NT2/D1 (cell line): ENCODE measurements at regions not wholly inside any gene's neighbourhood (a gene's known extent, or its start where the extent isn't known, plus 50 kb on each side); places are given as distances from the start of the nearest gene placed in this dataset.

Experiments used
- DNase-seq: peaks from one replicate; pipeline ENCODE4 v3.0.0-alpha.2; 2011; ENCODE audit warnings: low read depth, low spot score
- H3K27me3 ChIP-seq: 2 replicates; pipeline ENCODE4 v1.6.0; 2011; ENCODE audit warnings: mild to moderate bottlenecking; ENCODE audit not compliant: insufficient read length, insufficient read depth
- H3K36me3 ChIP-seq: 2 replicates; pipeline ENCODE4 v1.6.1; 2011; ENCODE audit warnings: mild to moderate bottlenecking, low read length, mixed read lengths; ENCODE audit not compliant: insufficient read depth, insufficient read length
- H3K4me1 ChIP-seq: 2 replicates; pipeline ENCODE4 v1.5.1; 2011; ENCODE audit not compliant: insufficient read depth, insufficient read length
- H3K4me3 ChIP-seq: 2 replicates; pipeline ENCODE4 v1.5.1; 2011; ENCODE audit warnings: low read depth; ENCODE audit not compliant: insufficient read length
- H3K9ac ChIP-seq: 2 replicates; pipeline ENCODE4 v1.6.0; 2011; ENCODE audit warnings: low read depth; ENCODE audit not compliant: insufficient read length
- H3K9me3 ChIP-seq: 2 replicates; pipeline ENCODE4 v1.5.1; 2011; ENCODE audit warnings: mild to moderate bottlenecking, low read length; ENCODE audit not compliant: insufficient read depth
- SUZ12 ChIP-seq: IDR thresholded peaks from 2 replicates; pipeline ENCODE4 v1.6.1; 2011; ENCODE audit not compliant: insufficient read length, insufficient read depth; ENCODE audit errors: extremely low read depth
- YY1 ChIP-seq: IDR thresholded peaks from 2 replicates; pipeline ENCODE4 v1.6.1; 2011; ENCODE audit not compliant: insufficient read length, insufficient read depth
- ZNF274 ChIP-seq: IDR thresholded peaks from 2 replicates; pipeline ENCODE4 v1.6.1; 2011; ENCODE audit warnings: mild to moderate bottlenecking, low read depth, low read length

DNA sequence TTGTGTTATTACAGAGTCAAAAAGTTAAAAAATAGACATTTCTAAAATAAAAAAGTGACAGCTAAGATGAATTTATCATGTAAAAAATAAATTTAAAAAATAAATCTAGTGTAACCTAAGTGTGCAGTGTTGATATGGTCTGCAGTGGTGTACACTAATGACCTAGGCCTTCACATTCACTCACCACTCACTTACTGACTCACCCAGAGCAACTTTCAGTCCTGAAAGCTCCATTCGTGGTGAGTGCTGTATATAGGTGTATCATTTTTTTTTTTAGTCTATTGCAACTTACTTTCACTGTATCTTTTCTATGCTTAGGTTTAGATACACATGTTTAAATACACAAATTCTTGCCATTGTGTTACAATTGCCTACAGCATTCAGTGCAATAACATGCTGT is 459.4 kb upstream of the ROBO1 start:
- TF ChIP-seq ZNF274, result no peak
- TF ChIP-seq YY1, result no peak
- TF ChIP-seq SUZ12, result no peak
- Histone ChIP-seq H3K36me3 (no peaks in the 10 kb centered on the region), H3K27me3 (no peaks in the 10 kb centered on the region), H3K9ac (no peak overlapping the region), H3K4me3 (no peak overlapping the region), H3K4me1 (no peaks in the 10 kb centered on the region), H3K9me3 (no peaks in the 10 kb centered on the region)
- no peak for DNase-seq

DNA sequence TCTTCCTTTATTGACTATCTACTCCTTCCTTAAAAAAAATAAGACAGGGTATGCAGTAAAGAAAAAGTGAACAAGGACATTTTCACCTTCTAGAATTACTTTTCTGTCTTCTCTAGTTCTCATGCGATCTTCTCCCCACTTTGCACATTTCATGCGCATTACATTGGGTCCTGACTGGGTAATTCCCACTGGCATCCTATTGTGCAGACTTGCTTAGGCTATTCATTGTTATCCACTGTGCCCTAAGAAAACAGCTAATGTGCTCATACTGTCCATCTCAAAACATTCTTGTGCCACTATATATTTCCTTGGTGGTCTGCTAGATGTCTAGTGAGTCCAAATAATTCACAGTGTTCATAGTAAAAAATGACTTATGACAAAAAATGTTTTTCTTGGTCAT is 447.4 kb upstream of the ROBO1 start:
- no peaks in the 10 kb centered on the region for H3K27me3 ChIP-seq
- TF ChIP-seq YY1 (no peak), SUZ12 (no peak), ZNF274 (no peak)

DNA sequence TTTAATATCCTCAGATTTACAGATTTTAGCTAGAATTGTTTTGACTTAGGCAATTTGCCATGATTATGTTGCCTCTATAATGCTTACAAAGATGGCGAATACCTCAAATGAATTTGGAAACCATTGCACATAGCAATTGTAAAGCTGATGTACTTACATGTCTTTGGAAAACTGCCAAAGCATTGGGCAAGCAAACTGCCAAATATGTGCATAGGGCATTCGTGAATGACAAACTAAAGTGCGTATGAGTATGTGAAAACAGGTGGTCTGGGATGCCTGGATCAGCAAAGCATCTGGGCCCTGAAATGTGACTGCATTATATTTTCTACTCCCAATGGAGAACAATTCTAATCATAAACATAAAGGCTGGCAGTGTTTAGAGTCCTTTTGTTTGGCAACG is 445.3 kb upstream of the ROBO1 start:
- H3K4me1 ChIP-seq, result no peaks in the 10 kb centered on the region
- DNase-seq, result no peak
- H3K9ac ChIP-seq, result no peak overlapping the region
- no peak overlapping the region for H3K4me3 ChIP-seq
- TF ChIP-seq SUZ12 (no peak), ZNF274 (no peak), YY1 (no peak)
- no peaks in the 10 kb centered on the region for H3K9me3 ChIP-seq
- no peaks in the 10 kb centered on the region for H3K27me3 ChIP-seq
- no peaks in the 10 kb centered on the region for H3K36me3 ChIP-seq

More for the DNA sequence above, 447.4 kb upstream of the ROBO1 start:
- no peak overlapping the region for H3K4me3 ChIP-seq
- H3K9me3 ChIP-seq, result no peaks in the 10 kb centered on the region
- H3K36me3 ChIP-seq, result no peaks in the 10 kb centered on the region
- no peaks in the 10 kb centered on the region for H3K4me1 ChIP-seq
- peak; percentile 58 for DNase-seq
- H3K9ac ChIP-seq, result no peak overlapping the region

DNA sequence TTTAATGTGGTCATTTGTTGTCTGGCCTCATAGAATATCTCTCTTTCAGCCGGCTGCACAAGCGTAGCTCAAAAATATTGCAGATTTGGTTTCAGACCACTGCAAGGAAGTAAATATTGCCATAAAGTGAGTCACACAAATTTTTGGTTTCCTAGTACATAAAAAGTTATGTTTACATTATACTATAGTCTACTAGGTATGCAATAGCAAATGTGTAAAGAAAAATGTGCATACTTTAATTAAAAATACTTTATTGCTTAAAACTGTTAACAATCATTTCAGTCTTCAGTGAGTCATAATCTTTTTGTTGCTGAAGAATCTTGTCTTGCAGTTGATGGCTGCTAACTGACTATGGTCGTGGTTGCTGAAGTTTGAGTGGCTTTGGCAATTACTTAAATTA is 425.1 kb upstream of the ROBO1 start:
- Histone ChIP-seq H3K4me3 (no peak overlapping the region), H3K9me3 (no peaks in the 10 kb centered on the region), H3K4me1 (no peaks in the 10 kb centered on the region), H3K9ac (no peak overlapping the region), H3K27me3 (no peaks in the 10 kb centered on the region), H3K36me3 (no peaks in the 10 kb centered on the region)
- no peak for DNase-seq
- no peak for TF ChIP-seq YY1

DNA sequence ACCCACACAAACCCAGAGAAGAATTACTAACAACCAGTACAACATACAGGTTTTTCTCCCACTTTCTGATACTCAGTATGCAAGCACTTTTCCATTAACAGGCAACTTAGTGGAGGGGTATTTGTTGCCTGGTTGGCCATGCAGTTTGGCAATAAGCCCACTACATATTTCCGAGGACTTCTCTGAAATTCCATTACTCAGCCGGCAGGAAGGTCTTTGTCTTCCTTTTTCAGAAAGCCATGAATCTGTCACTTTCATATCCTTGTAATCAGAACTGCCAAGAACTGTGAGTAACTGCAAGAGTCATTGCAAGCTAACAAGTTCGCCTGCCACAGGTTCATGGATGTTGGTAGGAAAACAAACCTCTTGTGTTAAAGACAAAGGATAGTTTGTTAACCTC is 422.3 kb upstream of the ROBO1 start:
- no peaks in the 10 kb centered on the region for H3K4me1 ChIP-seq
- TF ChIP-seq SUZ12 (no peak), ZNF274 (no peak), YY1 (no peak)
- no peaks in the 10 kb centered on the region for H3K9me3 ChIP-seq
- no peak for DNase-seq
- H3K4me3 ChIP-seq, result no peak overlapping the region
- no peaks in the 10 kb centered on the region for H3K36me3 ChIP-seq
- H3K9ac ChIP-seq, result no peak overlapping the region
- no peaks in the 10 kb centered on the region for H3K27me3 ChIP-seq

DNA sequence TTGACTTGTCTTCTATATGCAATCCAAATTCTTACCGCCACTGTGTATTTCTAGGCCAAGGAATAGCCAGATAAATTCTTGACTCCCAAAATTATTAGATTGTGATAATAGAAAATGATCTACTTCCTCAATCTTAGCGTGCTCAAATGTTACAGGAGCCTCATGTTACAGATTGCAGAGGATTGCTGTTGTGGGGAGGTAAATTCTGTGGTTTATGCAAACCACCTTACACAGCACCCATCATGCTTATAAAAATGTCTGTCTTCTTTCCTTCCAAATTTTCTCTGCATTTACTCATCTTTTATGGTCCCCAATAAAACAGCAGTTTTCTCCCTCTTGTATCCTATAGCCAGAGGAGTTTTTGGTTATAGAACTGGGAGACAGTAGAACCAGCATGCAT is 420.2 kb upstream of the ROBO1 start:
- Histone ChIP-seq H3K27me3 (no peaks in the 10 kb centered on the region), H3K4me3 (no peak overlapping the region), H3K9ac (no peak overlapping the region), H3K9me3 (no peaks in the 10 kb centered on the region), H3K36me3 (no peaks in the 10 kb centered on the region), H3K4me1 (no peaks in the 10 kb centered on the region)
- TF ChIP-seq YY1, result no peak
- TF ChIP-seq ZNF274, result no peak
- no peak for TF ChIP-seq SUZ12
- no peak for DNase-seq

DNA sequence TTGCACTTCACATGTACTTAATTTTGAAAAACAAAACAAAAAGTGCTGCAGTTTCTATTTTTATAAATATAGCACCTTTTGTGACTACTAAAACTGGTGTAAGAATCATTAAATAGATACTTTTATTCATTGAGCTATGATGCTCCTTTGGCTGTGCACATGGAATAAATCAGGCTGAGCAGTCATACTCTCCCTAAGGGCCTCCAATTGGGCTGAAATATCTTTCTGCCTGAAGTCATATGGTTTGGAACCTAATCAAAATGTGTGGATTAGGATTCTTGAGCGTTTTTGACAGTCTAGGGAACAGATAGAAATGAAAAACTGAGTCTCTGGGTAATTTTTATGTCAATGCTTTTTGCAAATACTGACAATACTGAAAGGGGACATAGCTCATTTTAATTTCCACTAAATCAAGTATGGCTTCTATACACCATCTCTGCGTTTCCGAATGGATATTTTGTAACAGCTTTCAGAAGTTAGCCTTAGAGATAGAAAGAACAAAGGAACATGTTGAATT is 392.2 kb upstream of the ROBO1 start:
- TF ChIP-seq ZNF274 (no peak), SUZ12 (no peak), YY1 (no peak)
- Histone ChIP-seq H3K36me3 (no peaks in the 10 kb centered on the region), H3K9me3 (no peaks in the 10 kb centered on the region), H3K4me1 (no peaks in the 10 kb centered on the region), H3K27me3 (no peaks in the 10 kb centered on the region), H3K9ac (no peak overlapping the region), H3K4me3 (no peak overlapping the region)
- DNase-seq, result no peak

DNA sequence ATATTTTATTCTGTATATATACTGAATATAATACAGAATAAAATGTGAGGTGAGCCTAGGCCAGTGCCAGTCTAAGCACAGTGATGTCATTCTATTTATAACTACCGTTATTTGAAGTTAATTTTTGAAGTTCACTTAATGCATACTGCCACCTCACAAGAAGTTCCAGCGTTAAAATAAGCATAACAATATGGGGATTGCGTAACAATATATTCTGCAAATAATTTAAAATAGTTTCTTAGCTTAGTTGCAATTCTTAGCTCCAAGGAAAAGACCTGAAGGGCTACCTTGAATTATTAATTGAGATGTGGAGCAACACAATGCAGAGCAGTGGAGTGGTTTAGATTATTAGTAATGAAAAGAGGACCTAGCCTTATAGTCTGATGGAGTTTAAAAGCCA is 390.5 kb upstream of the ROBO1 start:
- H3K27me3 ChIP-seq, result no peaks in the 10 kb centered on the region
- H3K36me3 ChIP-seq, result no peaks in the 10 kb centered on the region
- H3K4me3 ChIP-seq, result no peak overlapping the region
- no peak for DNase-seq
- no peak overlapping the region for H3K9ac ChIP-seq
- TF ChIP-seq SUZ12, result no peak
- TF ChIP-seq ZNF274, result no peak
- TF ChIP-seq YY1, result no peak
- H3K4me1 ChIP-seq, result no peaks in the 10 kb centered on the region
- no peaks in the 10 kb centered on the region for H3K9me3 ChIP-seq
